CD1c-positive myeloid dendritic cell (primary cell): ENCODE measurements at regions not wholly inside any gene's neighbourhood (a gene's known extent, or its start where the extent isn't known, plus 50 kb on each side); places are given as distances from the start of the nearest gene placed in this dataset.

Experiments
- DNase-seq: peaks from one replicate; pipeline ENCODE4 v3.0.0-alpha.2; 2016; ENCODE audit errors: extremely low spot score

- no peak for DNase-seq
Observed at GRCh38 chr15:81596159-81596865, 222.3 kb upstream of the TMC3 start.

GRCh38 chr15:81595752-81596151 is 221.7 kb upstream of the TMC3 start:
- DNase-seq, result no peak

- DNase-seq, result no peak
Observed at GRCh38 chr15:81589671-81590070, 215.7 kb upstream of the TMC3 start.

DNA sequence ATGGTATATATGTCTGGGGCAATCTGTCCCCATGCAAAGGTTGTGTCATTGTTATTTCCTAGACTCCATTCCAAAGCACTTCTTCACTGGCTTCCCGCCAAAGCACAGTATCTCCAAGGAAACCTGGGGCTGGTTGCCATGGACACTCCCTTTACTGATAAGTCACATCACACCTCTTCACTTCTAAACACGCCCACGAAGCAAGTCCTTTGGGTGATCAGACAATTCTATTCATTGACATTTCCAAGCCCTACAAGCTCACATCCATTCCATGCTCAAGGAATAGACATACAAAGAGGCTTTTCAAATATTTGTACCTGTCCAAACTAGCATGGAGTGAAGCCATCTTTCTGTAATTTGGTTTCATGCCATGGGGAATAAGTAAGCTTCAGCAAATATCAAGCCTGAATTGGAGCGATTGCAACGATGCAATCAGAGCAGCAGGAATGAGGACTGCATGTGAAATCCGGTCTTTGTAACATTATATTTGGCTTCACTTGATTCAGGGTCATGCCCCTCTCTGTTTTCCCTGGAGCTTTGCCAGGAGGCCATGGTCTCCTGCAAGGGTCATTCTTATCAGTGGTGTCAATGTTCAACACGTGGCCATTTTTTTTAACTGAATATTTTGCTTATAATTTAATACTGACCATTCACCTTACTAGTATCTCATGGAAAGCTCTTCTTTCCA is 201.6 kb upstream of the TMC3 start:
- DNase-seq, result no peak

DNA sequence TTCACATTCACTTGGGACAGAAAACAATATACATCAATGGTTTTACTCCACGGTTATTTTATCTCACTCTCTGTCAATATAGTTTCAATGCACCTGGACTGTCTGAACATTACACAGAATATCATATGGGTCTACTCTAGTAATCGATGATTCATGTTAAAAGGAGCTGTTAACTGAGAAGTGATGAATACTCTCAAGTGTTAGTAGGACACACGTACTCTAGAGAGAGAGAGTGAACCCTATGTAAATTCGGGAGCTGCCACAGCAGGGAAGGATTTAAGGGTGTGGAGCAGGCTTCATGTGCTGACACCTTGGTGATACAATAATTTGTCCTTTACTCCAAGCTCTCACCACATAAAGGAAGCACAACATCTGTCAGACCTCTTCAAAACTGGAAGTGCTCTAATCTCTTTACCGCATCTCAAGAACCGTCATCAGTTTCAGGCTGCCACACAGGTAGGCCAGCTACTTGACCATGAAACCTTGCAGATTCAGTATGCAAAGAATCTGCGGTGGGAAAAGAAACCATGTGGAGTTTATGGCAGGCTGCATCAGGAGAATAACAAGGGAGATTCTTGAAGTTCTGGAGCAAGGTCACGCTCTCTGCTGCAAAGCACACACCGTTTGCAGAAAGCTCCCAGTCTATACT is 199.2 kb upstream of the TMC3 start:
- DNase-seq, result no peak

DNA sequence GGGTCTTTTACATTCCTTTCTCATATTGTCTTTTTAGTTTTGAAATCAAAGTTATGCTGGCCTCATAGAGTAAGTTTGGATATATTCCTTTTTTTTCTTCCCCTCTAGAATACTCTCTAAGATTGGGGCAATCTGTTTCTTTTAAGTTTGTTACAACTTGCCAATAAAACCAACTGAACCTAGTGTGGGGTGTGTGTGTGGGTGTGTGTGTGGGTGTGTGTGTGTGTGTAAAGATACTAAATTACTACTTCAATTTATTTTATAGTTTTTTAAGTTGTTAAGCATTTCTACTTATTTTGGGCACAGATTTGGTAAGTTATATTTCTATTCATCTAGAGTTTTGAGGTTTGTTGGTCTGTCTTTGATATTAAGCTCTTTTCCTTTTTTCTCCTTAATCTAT is 198.2 kb upstream of the TMC3 start:
- no peak for DNase-seq

GRCh38 chr15:81569286-81570080 is 195.5 kb upstream of the TMC3 start:
- no peak for DNase-seq

GRCh38 chr15:81567924-81568323 is 193.9 kb upstream of the TMC3 start:
- no peak for DNase-seq

- no peak for DNase-seq
Observed at GRCh38 chr15:81562986-81563385, 189.0 kb upstream of the TMC3 start.

DNA sequence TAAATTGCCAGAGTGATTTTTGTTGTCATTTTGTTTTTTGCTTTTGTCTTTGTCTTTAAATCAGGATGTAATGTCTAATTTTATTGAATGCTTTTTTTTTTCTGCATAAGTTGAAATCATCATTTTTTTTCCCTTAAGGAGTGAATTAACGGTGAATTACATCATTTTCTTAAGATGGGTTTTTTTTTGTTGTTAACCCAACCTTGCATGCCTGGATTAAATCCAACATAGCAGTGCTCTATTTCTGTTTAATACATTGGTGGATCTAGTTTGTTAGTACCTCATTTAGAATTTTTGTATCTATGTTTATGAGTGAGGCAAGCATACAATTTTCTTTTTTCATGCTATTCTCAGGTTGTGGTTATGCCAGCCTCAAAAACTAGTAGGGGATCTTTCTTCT is 186.4 kb upstream of the TMC3 start:
- DNase-seq, result no peak

DNA sequence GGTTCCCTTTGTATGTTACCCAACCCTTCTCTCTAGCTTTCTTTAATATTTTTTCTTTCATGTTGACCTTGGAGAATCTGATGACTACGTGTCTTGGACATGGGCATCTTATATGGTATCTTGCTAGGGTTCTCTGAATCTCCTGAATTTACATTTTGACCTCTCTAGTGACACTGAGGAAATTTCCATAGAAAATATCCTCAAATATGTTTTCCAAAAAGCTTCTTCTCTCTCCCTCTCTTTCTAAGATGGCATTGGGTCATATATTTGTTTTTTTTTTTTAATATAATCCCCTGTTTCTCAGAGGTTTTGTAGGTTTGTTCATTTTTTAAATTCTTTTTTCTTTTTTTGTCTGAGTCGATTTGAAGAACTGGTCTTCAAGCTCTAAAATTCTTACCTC is 184.0 kb upstream of the TMC3 start:
- no peak for DNase-seq

DNA sequence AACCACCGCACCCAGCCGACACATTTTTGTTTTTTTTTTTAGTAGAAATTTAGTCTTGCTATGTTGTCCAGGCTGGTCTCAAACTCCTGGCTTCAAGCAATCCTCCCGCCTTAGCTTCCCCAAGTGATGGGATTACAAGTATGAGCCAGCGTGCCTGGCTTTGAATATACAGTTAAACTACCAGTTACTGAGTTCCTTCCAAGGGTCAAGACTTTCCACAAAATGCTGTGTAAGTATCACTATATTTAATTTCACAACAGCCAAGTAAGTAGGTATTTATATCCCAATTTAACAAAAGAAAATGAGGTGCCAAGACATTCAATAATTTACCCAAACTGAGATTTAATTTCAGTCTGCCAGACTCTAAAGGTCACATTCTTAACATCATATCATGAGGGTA is 181.3 kb upstream of the TMC3 start:
- no peak for DNase-seq

DNA sequence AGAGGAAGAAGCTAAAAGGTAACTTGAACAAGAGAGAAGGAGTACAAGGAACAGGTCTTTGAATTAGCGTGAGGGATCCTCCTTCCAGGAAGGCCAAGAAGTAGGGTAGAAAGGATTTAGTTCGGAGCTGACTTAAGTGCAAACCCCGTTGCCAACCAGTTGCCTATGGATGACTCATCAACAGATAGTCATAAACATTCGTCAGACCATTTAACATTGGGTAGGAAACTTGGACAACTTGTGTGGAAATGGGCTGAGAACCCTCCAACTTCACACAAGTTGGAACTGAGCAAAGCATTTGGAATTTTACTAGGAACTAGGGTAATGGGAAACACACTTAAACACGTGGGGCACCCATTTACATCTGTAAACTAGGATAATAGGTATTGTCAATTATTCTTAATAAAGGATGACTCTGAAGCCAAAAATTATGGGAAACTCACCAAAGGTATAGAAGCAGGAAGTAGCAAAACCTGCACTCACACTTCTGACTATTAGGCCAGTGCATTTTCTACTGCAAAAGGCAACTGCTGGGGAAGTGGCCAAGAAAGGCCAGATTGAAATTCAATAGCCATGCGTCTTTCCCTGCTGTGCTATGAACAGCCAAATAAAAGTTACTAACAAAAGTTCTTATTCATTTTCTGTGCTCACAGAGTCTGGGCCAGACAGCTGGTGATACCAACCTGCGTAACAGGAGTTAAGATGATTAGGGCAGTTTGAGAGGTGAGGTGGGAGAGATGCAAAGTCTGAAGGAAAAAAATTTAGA is 174.5 kb upstream of the TMC3 start:
- DNase-seq, result no peak

GRCh38 chr15:81547521-81548132 is 173.6 kb upstream of the TMC3 start:
- no peak for DNase-seq

- DNase-seq, result no peak
Observed at GRCh38 chr15:81544385-81544784, 170.4 kb upstream of the TMC3 start.

DNA sequence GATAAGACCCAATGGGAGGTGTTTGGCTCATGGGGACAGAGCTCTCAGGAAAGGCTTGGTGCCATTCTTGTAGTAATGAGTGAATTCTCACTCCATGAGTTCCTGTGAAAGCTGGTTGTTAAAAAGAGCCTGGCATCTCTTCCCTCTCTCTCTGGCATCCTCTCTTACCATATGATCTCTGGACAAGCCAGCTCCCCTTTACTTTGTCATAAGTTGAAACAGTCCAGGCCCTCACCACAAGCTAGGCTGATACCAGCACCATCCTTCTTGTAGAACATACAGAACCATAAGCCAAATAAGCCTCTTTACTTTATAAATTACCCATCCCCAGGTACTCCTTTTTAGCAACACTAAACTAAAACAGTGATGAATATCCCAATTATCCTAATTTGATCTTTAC is 166.9 kb upstream of the TMC3 start:
- DNase-seq, result no peak

DNA sequence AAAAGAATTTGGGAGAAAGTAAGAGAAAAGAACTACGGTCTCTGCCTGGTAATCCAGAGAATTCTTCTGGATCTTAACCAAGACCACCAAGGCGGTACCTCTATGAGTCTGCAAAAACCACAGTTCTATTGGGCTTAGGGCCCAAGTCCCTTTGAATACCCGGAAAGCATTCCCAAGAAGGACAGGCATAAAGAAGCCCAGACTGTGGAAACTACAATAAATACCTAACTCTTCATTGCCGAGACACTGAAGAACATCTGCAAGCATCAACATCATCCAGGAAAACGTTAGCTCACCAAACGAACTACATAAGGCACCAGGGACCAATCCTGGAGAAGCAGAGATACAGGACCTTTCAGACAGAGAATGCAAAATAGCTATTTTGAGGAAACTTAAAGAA is 162.3 kb upstream of the TMC3 start:
- no peak for DNase-seq

GRCh38 chr15:81534124-81534523 is 160.1 kb upstream of the TMC3 start:
- DNase-seq, result no peak

- no peak for DNase-seq
Observed at GRCh38 chr15:81532001-81532400, 158.0 kb upstream of the TMC3 start.

DNA sequence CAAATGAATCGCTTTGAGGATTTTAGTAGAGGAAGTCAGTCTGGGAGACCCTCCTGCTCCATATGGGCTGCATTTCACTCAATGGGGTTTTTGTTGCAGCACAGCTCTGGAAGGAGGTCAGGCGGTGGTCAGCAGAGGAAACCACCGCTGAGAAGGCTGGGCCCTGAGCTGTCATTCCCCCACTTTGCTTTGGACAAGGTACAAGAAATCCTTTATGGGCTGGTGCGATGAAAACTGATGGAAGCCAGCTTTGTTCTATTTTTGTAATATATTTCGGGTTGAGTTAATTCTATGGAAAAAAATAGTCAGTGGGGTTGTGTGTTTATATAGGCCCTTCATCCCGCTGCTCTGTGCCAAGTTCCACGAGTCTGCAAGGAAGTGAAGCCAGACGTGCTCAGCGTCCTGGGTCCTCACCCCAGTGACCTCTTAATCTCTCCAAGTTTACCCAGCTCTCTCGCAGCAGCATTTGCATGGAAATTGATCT is 157.1 kb upstream of the TMC3 start:
- DNase-seq, result no peak

GRCh38 chr15:81530271-81530691 is 156.3 kb upstream of the TMC3 start:
- DNase-seq, result no peak
